RWPE2 (cell line): ENCODE measurements at regions not wholly inside any gene's neighbourhood (a gene's known extent, or its start where the extent isn't known, plus 50 kb on each side); places are given as distances from the start of the nearest gene placed in this dataset.

Experiments used
- ATAC-seq: fragments of 200-7000 bp; cut with Tn5 transposase; 3 replicates; pipeline ENCODE4 v1.9.1; 2021; ENCODE audit warnings: low read depth
- DNase-seq: peaks from one replicate; pipeline ENCODE4 v3.0.0-alpha.2; 2020; ENCODE audit warnings: low spot score
- H3K27ac ChIP-seq: fragments of 450-650 bp; 2 replicates; pipeline ENCODE4 v1.5.1; 2017; ENCODE audit warnings: mild to moderate bottlenecking; ENCODE audit not compliant: poor library complexity, severe bottlenecking
- H3K27me3 ChIP-seq: fragments of 250-450 bp; sonication (Bioruptor Pico); 2 replicates; pipeline ENCODE4 v1.5.1; 2021; ENCODE audit warnings: mild to moderate bottlenecking, moderate library complexity; ENCODE audit not compliant: insufficient read depth, poor library complexity, severe bottlenecking
- H3K36me3 ChIP-seq: fragments of 250-450 bp; sonication (Bioruptor Pico); 2 replicates; pipeline ENCODE4 v1.5.1; 2020; ENCODE audit warnings: low read depth, mild to moderate bottlenecking, moderate library complexity
- H3K4me1 ChIP-seq: fragments of 250-450 bp; sonication (Bioruptor Pico); 2 replicates; pipeline ENCODE4 v1.5.1; 2021; ENCODE audit warnings: mild to moderate bottlenecking, moderate library complexity; ENCODE audit not compliant: insufficient read depth, poor library complexity, severe bottlenecking
- H3K4me3 ChIP-seq: fragments of 250-450 bp; sonication (Bioruptor Pico); 2 replicates; pipeline ENCODE4 v1.5.1; 2021; ENCODE audit warnings: mild to moderate bottlenecking, moderate library complexity; ENCODE audit not compliant: severe bottlenecking
- H3K9me3 ChIP-seq: fragments of 250-450 bp; sonication (Bioruptor Pico); 2 replicates; pipeline ENCODE4 v1.5.1; 2021; ENCODE audit warnings: mild to moderate bottlenecking, moderate library complexity; ENCODE audit not compliant: severe bottlenecking
- TF ChIP-seq, protein P1 (sequence below): fragments of 450-650 bp; IDR thresholded peaks from one replicate; pipeline ENCODE4 v1.5.1; 2017; ENCODE audit warnings: mild to moderate bottlenecking, moderate library complexity; ENCODE audit not compliant: poor library complexity, severe bottlenecking

DNA sequence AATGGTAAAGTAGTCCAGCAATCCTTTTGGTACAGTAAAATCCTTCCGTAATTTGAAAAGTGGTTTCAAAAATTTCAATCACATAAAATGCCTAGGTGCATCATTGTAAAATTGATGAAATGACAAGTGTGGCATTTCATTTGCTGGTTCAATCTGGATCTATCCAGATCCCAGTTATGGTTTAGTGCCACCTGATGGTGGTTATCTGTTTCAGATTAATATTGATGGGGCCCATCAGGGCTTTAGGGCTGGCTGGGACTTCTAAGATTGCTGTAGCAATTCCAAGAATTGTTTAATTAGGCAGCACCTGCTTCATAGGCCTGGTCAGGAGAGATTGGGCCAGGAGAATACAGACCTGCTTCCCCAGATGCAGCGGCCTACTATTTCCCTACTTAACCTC lies 55.5 kb upstream of the PIK3C3 start:
- Histone ChIP-seq H3K27ac (no peak overlapping the region), H3K27me3 (no peaks in the 10 kb centered on the region), H3K4me3 (no peak overlapping the region), H3K9me3 (no peaks in the 10 kb centered on the region), H3K36me3 (no peaks in the 10 kb centered on the region), H3K4me1 (no peaks in the 10 kb centered on the region)
- ATAC-seq (peak; percentile 58), DNase-seq (no peak)
- TF ChIP-seq, protein P1, sequence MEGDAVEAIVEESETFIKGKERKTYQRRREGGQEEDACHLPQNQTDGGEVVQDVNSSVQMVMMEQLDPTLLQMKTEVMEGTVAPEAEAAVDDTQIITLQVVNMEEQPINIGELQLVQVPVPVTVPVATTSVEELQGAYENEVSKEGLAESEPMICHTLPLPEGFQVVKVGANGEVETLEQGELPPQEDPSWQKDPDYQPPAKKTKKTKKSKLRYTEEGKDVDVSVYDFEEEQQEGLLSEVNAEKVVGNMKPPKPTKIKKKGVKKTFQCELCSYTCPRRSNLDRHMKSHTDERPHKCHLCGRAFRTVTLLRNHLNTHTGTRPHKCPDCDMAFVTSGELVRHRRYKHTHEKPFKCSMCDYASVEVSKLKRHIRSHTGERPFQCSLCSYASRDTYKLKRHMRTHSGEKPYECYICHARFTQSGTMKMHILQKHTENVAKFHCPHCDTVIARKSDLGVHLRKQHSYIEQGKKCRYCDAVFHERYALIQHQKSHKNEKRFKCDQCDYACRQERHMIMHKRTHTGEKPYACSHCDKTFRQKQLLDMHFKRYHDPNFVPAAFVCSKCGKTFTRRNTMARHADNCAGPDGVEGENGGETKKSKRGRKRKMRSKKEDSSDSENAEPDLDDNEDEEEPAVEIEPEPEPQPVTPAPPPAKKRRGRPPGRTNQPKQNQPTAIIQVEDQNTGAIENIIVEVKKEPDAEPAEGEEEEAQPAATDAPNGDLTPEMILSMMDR, result peak; percentile 51

DNA sequence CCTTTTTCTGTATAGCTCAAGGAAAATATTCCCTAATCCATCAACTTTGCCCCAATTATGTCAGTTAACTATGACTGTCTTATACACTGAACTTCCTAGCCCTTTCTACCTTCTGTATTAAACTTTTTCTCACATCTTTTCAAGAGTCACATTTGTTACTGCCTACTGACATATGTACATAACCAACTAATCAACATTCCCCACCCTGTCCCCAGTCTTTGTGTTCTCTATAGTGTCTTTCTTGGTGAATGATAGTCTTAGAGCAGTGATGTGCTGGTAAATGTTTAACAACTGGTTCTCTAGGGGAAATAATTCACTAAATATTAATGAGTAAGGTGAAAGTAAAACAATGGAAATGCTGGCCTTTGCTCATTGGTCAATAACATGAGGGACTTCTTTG lies 61.6 kb upstream of the PIK3C3 start:
- H3K27ac ChIP-seq, result no peak overlapping the region
- no peak overlapping the region for H3K4me3 ChIP-seq
- H3K9me3 ChIP-seq, result no peaks in the 10 kb centered on the region
- TF ChIP-seq, protein P1, result no peak
- no peaks in the 10 kb centered on the region for H3K27me3 ChIP-seq
- no peaks in the 10 kb centered on the region for H3K4me1 ChIP-seq
- ATAC-seq (no peak), DNase-seq (no peak)
- no peaks in the 10 kb centered on the region for H3K36me3 ChIP-seq

DNA sequence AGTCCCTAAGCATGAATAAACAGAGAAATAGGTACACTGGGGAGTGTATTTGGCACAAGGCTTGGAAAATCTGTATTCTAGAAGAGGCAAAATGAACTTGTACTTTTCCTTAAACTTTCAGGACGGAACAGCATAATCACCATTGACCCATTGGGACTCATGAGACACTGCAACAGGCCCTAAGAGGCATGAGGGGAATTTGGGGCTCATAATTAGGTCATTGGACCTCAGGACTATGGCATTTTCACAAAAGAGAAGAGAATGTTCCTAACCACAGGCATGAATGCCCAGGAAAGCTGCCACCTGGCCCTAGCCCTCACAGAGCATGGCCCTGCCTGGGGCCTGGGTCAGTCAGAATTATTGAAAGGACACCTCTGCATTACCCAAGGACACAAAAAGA lies 67.9 kb upstream of the PIK3C3 start:
- Histone ChIP-seq H3K27me3 (no peaks in the 10 kb centered on the region), H3K9me3 (no peaks in the 10 kb centered on the region), H3K4me1 (no peaks in the 10 kb centered on the region), H3K4me3 (no peak overlapping the region), H3K27ac (no peak overlapping the region), H3K36me3 (no peaks in the 10 kb centered on the region)
- DNase-seq, result no peak
- TF ChIP-seq, protein P1, result no peak
- ATAC-seq, result no peak

DNA sequence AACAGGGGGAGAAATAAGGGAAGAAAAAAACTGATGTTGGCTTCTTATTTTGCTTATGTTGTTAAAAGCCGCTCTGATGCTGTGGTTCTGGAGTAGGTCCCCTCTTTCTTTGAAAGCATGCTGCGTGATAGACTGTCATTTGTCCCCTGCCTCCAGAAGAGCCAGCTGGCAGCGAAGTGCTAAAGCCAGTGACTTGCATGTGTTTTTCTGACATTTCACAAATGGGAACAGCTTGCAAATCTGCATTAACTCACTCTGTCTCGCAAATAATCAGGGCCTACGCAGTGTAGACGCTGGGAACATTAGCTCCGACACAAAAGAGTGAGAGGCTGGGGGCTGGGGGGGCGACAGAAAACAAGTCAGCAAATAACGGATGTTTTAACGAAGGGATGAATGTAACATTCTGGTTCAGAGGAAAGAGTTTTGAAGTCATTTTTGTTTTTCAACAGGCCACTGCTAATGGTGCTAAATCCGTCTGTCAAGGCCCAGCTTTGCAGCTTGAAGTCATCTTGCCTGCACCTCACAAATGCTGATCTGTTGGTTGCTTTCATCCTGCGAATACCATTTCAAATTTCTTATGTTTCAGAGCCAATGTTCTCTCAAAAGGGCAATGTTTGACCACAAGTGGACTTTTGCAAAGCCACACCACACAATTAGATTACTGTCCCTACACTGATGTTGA lies 68.8 kb upstream of the PIK3C3 start:
- H3K9me3 ChIP-seq, result no peaks in the 10 kb centered on the region
- H3K27me3 ChIP-seq, result no peaks in the 10 kb centered on the region
- H3K4me1 ChIP-seq, result peaks cover 3% of the 10 kb centered on the region
- ATAC-seq (no peak), DNase-seq (no peak)
- no peak overlapping the region for H3K4me3 ChIP-seq
- H3K36me3 ChIP-seq, result no peaks in the 10 kb centered on the region
- TF ChIP-seq, protein P1, result no peak
- H3K27ac ChIP-seq, result no peak overlapping the region

DNA sequence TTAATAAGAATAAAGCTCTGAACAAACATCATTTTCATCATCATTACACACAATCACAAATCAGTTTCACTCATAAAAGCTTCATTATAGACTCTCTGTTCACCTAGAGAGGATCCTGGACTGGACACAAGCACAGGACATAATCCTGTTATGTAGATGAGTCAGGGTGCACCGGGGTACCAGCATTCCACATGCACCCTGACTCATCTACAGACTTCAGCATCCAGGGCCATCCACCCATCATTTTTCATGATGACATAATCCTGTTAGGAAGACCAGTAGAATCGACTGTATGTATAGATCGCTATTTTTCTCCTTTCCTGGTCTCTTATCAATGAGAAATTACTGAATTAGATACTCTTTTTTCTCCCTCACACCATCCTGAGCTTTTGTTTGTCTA lies 73.7 kb upstream of the PIK3C3 start:
- H3K27me3 ChIP-seq, result no peaks in the 10 kb centered on the region
- ATAC-seq, result peak; percentile 97
- no peak overlapping the region for H3K4me3 ChIP-seq
- H3K4me1 ChIP-seq, result peaks cover 12% of the 10 kb centered on the region
- no peak overlapping the region for H3K27ac ChIP-seq
- H3K9me3 ChIP-seq, result no peaks in the 10 kb centered on the region
- TF ChIP-seq, protein P1, result no peak
- no peaks in the 10 kb centered on the region for H3K36me3 ChIP-seq
- DNase-seq, result peak; percentile 49
